HEK293 (cell line): ENCODE measurements at regions not wholly inside any gene's neighbourhood (a gene's known extent, or its start where the extent isn't known, plus 50 kb on each side); places are given as distances from the start of the nearest gene placed in this dataset.

Experiments used
- CTCF ChIA-PET: fragments of 350-600 bp; formaldehyde crosslinking; extraction: SDS; loops from one replicate; lab custom pipeline; 2021; ENCODE audit warnings: antibody characterized with exemption; lab: Yijun Ruan, JAX
- POLR2A ChIA-PET: fragments of 300-600 bp; formaldehyde crosslinking; extraction: SDS; loops from one replicate; lab custom pipeline; 2020; ENCODE audit warnings: antibody characterized with exemption, inconsistent platforms; lab: Yijun Ruan, JAX
- H3K27ac ChIP-seq: fragments of 200-500 bp; sonication (Bioruptor generic); 2 replicates; pipeline ENCODE4 v1.5.1; 2014; ENCODE audit warnings: low read depth, low read length, control low read depth, inconsistent platforms; ENCODE audit errors: extremely low read depth
- H3K36me3 ChIP-seq, 2 experiments: fragments of 200-500 bp in 1 of 2; sonication (Bioruptor generic) in 1 of 2; 1 replicate in 1 of 2; 2 replicates in 1 of 2; pipeline ENCODE4 v1.5.1; 2014 to 2017; ENCODE audit warnings: inconsistent platforms in 2 of 2, low read length in 2 of 2; ENCODE audit not compliant: control insufficient read depth in 2 of 2, insufficient read depth in 1 of 2
- H3K4me1 ChIP-seq: fragments of 200-500 bp; sonication (Bioruptor generic); 2 replicates; pipeline ENCODE4 v1.5.1; 2014; ENCODE audit warnings: mild to moderate bottlenecking, low read length, inconsistent platforms; ENCODE audit not compliant: control insufficient read depth, insufficient read depth
- H3K4me3 ChIP-seq: 2 replicates; pipeline ENCODE4 v1.5.1; 2011; ENCODE audit warnings: low read depth, mild to moderate bottlenecking, control low read depth, low read length, moderate library complexity
- H3K9me3 ChIP-seq: fragments of 200-500 bp; sonication (Bioruptor generic); 2 replicates; pipeline ENCODE4 v1.5.1; 2014; ENCODE audit warnings: low read depth, low read length, inconsistent platforms; ENCODE audit not compliant: control insufficient read depth, insufficient read depth
- EGR2 ChIP-seq: fragments of 450-650 bp; formaldehyde crosslinking; IDR thresholded peaks from 2 replicates; pipeline ENCODE4 v1.5.1; 2016; ENCODE audit warnings: low read depth, missing biosample characterization, missing genetic modification characterization
- GFI1B ChIP-seq: fragments of 450-650 bp; formaldehyde crosslinking; IDR thresholded peaks from 2 replicates; pipeline ENCODE4 v1.5.1; 2016; ENCODE audit warnings: missing biosample characterization, missing genetic modification characterization
- HOXD13 ChIP-seq: sonication (generic); formaldehyde crosslinking; IDR thresholded peaks from 2 replicates; pipeline ENCODE4 v1.8.0; 2022; ENCODE audit warnings: missing genetic modification reagents, borderline replicate concordance
- IKZF3 ChIP-seq: fragments of 450-650 bp; IDR thresholded peaks from 2 replicates; pipeline ENCODE4 v1.5.0; 2018; ENCODE audit warnings: missing biosample characterization, mild to moderate bottlenecking, missing genetic modification characterization, moderate library complexity
- KLF1 ChIP-seq: fragments of 450-650 bp; formaldehyde crosslinking; IDR thresholded peaks from 2 replicates; pipeline ENCODE4 v1.5.1; 2016; ENCODE audit warnings: missing biosample characterization, missing genetic modification characterization
- KLF16 ChIP-seq: fragments of 450-650 bp; formaldehyde crosslinking; IDR thresholded peaks from 2 replicates; pipeline ENCODE4 v1.5.1; 2017; ENCODE audit warnings: missing biosample characterization, missing genetic modification characterization
- KLF7 ChIP-seq: fragments of 450-650 bp; formaldehyde crosslinking; IDR thresholded peaks from 2 replicates; pipeline ENCODE4 v1.5.1; 2016; ENCODE audit warnings: missing biosample characterization, missing genetic modification characterization, borderline replicate concordance
- MZF1 ChIP-seq: fragments of 450-650 bp; formaldehyde crosslinking; IDR thresholded peaks from 2 replicates; pipeline ENCODE4 v1.5.1; 2017; ENCODE audit warnings: missing biosample characterization, missing genetic modification characterization, borderline replicate concordance
- OVOL3 ChIP-seq: fragments of 450-650 bp; formaldehyde crosslinking; IDR thresholded peaks from 2 replicates; pipeline ENCODE4 v1.5.1; 2016; ENCODE audit warnings: missing biosample characterization, missing genetic modification characterization
- REPIN1 ChIP-seq: fragments of 450-650 bp; formaldehyde crosslinking; IDR thresholded peaks from 2 replicates; pipeline ENCODE4 v1.5.1; 2017; ENCODE audit warnings: missing biosample characterization, missing genetic modification characterization, low read depth
- SALL2 ChIP-seq: fragments of 450-650 bp; formaldehyde crosslinking; IDR thresholded peaks from 2 replicates; pipeline ENCODE4 v1.5.0; 2017; ENCODE audit warnings: missing biosample characterization, mild to moderate bottlenecking, missing genetic modification characterization, borderline replicate concordance
- SCRT2 ChIP-seq: fragments of 450-650 bp; formaldehyde crosslinking; IDR thresholded peaks from 2 replicates; pipeline ENCODE4 v1.5.1; 2016; ENCODE audit warnings: missing biosample characterization, missing genetic modification characterization
- ZBTB10 ChIP-seq: fragments of 450-650 bp; formaldehyde crosslinking; IDR thresholded peaks from 2 replicates; pipeline ENCODE4 v1.5.1; 2016; ENCODE audit warnings: missing biosample characterization, missing genetic modification characterization
- ZBTB21 ChIP-seq: fragments of 450-650 bp; formaldehyde crosslinking; IDR thresholded peaks from 2 replicates; pipeline ENCODE4 v1.5.1; 2017; ENCODE audit warnings: missing biosample characterization, missing genetic modification characterization
- ZIC2 ChIP-seq: fragments of 450-650 bp; formaldehyde crosslinking; IDR thresholded peaks from 2 replicates; pipeline ENCODE4 v1.5.1; 2016; ENCODE audit warnings: missing biosample characterization, missing genetic modification characterization
- ZNF16 ChIP-seq: fragments of 450-650 bp; formaldehyde crosslinking; IDR thresholded peaks from 2 replicates; pipeline ENCODE4 v1.5.1; 2016; ENCODE audit warnings: low read depth, missing biosample characterization, missing genetic modification characterization
- ZNF221 ChIP-seq: fragments of 450-650 bp; formaldehyde crosslinking; IDR thresholded peaks from 2 replicates; pipeline ENCODE4 v1.5.1; 2017; ENCODE audit warnings: missing biosample characterization, missing genetic modification characterization, borderline replicate concordance
- ZNF239 ChIP-seq: fragments of 450-650 bp; formaldehyde crosslinking; IDR thresholded peaks from 2 replicates; pipeline ENCODE4 v1.5.1; 2016; ENCODE audit warnings: missing biosample characterization, missing genetic modification characterization
- ZNF341 ChIP-seq: fragments of 450-650 bp; formaldehyde crosslinking; IDR thresholded peaks from 2 replicates; pipeline ENCODE4; 2016; ENCODE audit warnings: low read depth, missing biosample characterization, missing genetic modification characterization
- ZNF354C ChIP-seq: fragments of 450-650 bp; formaldehyde crosslinking; IDR thresholded peaks from 2 replicates; pipeline ENCODE4 v1.5.1; 2016; ENCODE audit warnings: missing biosample characterization, missing genetic modification characterization, low read depth, borderline replicate concordance
- ZNF366 ChIP-seq: fragments of 450-650 bp; formaldehyde crosslinking; conservative IDR thresholded peaks from 2 replicates; pipeline ENCODE4 v1.5.1; 2016; ENCODE audit warnings: missing biosample characterization, missing genetic modification characterization
- ZNF404 ChIP-seq: fragments of 450-650 bp; formaldehyde crosslinking; IDR thresholded peaks from 2 replicates; pipeline ENCODE4 v1.5.1; 2017; ENCODE audit warnings: missing biosample characterization, missing genetic modification characterization
- ZNF488 ChIP-seq: fragments of 450-650 bp; formaldehyde crosslinking; IDR thresholded peaks from 2 replicates; pipeline ENCODE4 v1.5.1; 2016; ENCODE audit warnings: missing biosample characterization, missing genetic modification characterization
- ZNF558 ChIP-seq: fragments of 450-650 bp; formaldehyde crosslinking; IDR thresholded peaks from 2 replicates; pipeline ENCODE4 v1.5.1; 2016; ENCODE audit warnings: missing biosample characterization, missing genetic modification characterization
- ZNF560 ChIP-seq: fragments of 450-650 bp; formaldehyde crosslinking; IDR thresholded peaks from 2 replicates; pipeline ENCODE4 v1.5.1; 2017; ENCODE audit warnings: missing biosample characterization, missing genetic modification characterization, borderline replicate concordance
- ZNF645 ChIP-seq: fragments of 450-650 bp; formaldehyde crosslinking; IDR thresholded peaks from 2 replicates; pipeline ENCODE4; 2016; ENCODE audit warnings: missing biosample characterization, missing genetic modification characterization
- ZNF843 ChIP-seq: fragments of 450-650 bp; formaldehyde crosslinking; IDR thresholded peaks from 2 replicates; pipeline ENCODE4 v1.5.1; 2016; ENCODE audit warnings: missing biosample characterization, missing genetic modification characterization
- ZSCAN16 ChIP-seq: fragments of 450-650 bp; formaldehyde crosslinking; IDR thresholded peaks from 2 replicates; pipeline ENCODE4 v1.5.1; 2016; ENCODE audit warnings: missing biosample characterization, missing genetic modification characterization
- ZSCAN4 ChIP-seq: fragments of 450-650 bp; formaldehyde crosslinking; IDR thresholded peaks from 2 replicates; pipeline ENCODE4 v1.5.1; 2017; ENCODE audit warnings: missing biosample characterization, missing genetic modification characterization
- ZSCAN5A ChIP-seq: fragments of 450-650 bp; formaldehyde crosslinking; IDR thresholded peaks from 2 replicates; pipeline ENCODE4 v1.5.1; 2016; ENCODE audit warnings: missing biosample characterization, missing genetic modification characterization

GRCh38 chrX:4850312-4850711, 1136.9 kb upstream of the PRKX start:
- ChIA-PET POLR2A (no interaction called here), CTCF (no interaction called here)
- Histone ChIP-seq H3K27ac (no peak overlapping the region), H3K9me3 (no peaks in the 10 kb centered on the region), H3K4me3 (no peak overlapping the region), H3K36me3 (no peaks in the 10 kb centered on the region), H3K4me1 (no peaks in the 10 kb centered on the region)
- TF ChIP-seq REPIN1 (no peak), ZNF560 (tag by site-specific recombination) (no peak), ZBTB10 (tag by site-specific recombination) (no peak), ZIC2 (no peak), ZNF221 (no peak), ZSCAN16 (tag by site-specific recombination) (no peak), ZNF645 (tag by site-specific recombination) (no peak), ZSCAN5A (no peak), KLF1 (no peak), OVOL3 (no peak), SALL2 (tag by site-specific recombination) (no peak), KLF16 (no peak), ZNF488 (tag by site-specific recombination) (no peak), ZNF341 (tag by site-specific recombination) (no peak), KLF7 (tag by site-specific recombination) (no peak)

- no peaks in the 10 kb centered on the region for H3K4me1 ChIP-seq
- H3K27ac ChIP-seq, result no peak overlapping the region
- H3K9me3 ChIP-seq, result no peaks in the 10 kb centered on the region
- no peak overlapping the region for H3K4me3 ChIP-seq
- ChIA-PET POLR2A (no interaction called here), CTCF (no interaction called here)
- H3K36me3 ChIP-seq, result no peaks in the 10 kb centered on the region
- TF ChIP-seq KLF7 (tag by site-specific recombination), result no peak
- TF ChIP-seq EGR2 (tag by site-specific recombination), result no peak
- TF ChIP-seq GFI1B (tag by site-specific recombination), result no peak
- TF ChIP-seq HOXD13 (CRISPR knock-in tag), result no peak
- TF ChIP-seq ZNF366 (tag by site-specific recombination), result no peak
- no peak for TF ChIP-seq IKZF3 (tag by site-specific recombination)
- no peak for TF ChIP-seq SCRT2
- TF ChIP-seq ZNF843 (tag by site-specific recombination), result no peak
- no peak for TF ChIP-seq ZBTB21 (tag by site-specific recombination)
- no peak for TF ChIP-seq MZF1 (tag by site-specific recombination)
- TF ChIP-seq ZNF645 (tag by site-specific recombination), result no peak
- no peak for TF ChIP-seq ZNF558
- no peak for TF ChIP-seq ZSCAN4 (tag by site-specific recombination)
- TF ChIP-seq ZNF404 (tag by site-specific recombination), result no peak
- no peak for TF ChIP-seq ZNF354C (tag by site-specific recombination)
- no peak for TF ChIP-seq ZNF16 (tag by site-specific recombination)
- no peak for TF ChIP-seq ZNF239 (tag by site-specific recombination)
Observed at GRCh38 chrX:4844376-4844775, 1130.9 kb upstream of the PRKX start.
